ENCODE measurements at regions not wholly inside any gene's neighbourhood (a gene's known extent, or its start where the extent isn't known, plus 50 kb on each side); places are given as distances from the start of the nearest gene placed in this dataset.

DNA sequence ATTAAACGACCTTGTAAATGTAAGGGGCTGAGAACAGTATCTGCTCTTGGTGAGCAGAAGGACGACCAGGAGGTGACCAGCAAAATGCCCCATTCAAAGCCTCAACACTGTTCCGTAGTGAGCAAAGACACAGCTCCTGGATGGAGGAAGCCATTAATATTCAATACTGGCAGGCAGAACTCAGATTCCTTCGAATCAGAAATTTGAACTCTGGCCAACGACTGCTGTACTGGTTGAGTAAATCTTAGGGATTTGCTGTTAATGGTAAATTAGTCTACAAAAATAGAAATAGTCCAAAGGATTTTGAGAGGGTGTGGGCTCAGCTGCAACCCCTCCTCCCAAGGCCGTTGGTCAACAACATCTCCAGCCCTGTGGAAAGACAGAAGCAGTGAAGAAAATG, 130.5 kb upstream of the PFKP start:
- no peaks in the 10 kb centered on the region for H3K36me3 Mint-ChIP-seq (ENCODE audit: low read depth)
- H3K9me3 Mint-ChIP-seq: no peaks in the 10 kb centered on the region
- H3K4me1 Mint-ChIP-seq: peaks cover 28% of the 10 kb centered on the region
- TF ChIP-seq CTCF (IDR thresholded peaks at IDR 0.05; ENCODE audit: unreplicated experiment in 3 of 3): no peak
- H3K27ac Mint-ChIP-seq: peak overlapping the region; percentile 45 to 70 (median 62)
- peaks cover 38% of the 10 kb centered on the region for H3K27me3 Mint-ChIP-seq (ENCODE audit: low read depth)
- H3K4me3 Mint-ChIP-seq: no peak overlapping the region

- no peak overlapping the region for H3K4me3 Mint-ChIP-seq
- H3K4me1 Mint-ChIP-seq: peaks cover 28% of the 10 kb centered on the region
- H3K36me3 Mint-ChIP-seq (ENCODE audit: low read depth): no peaks in the 10 kb centered on the region
- peaks cover 38% of the 10 kb centered on the region for H3K27me3 Mint-ChIP-seq (ENCODE audit: low read depth)
- H3K27ac Mint-ChIP-seq: no peak overlapping the region
- no peak for TF ChIP-seq CTCF (IDR thresholded peaks at IDR 0.05; ENCODE audit: unreplicated experiment in 3 of 3)
- no peaks in the 10 kb centered on the region for H3K9me3 Mint-ChIP-seq
These were observed 131.5 kb upstream of the PFKP start for GRCh38 chr10:2935647-2936386.

DNA sequence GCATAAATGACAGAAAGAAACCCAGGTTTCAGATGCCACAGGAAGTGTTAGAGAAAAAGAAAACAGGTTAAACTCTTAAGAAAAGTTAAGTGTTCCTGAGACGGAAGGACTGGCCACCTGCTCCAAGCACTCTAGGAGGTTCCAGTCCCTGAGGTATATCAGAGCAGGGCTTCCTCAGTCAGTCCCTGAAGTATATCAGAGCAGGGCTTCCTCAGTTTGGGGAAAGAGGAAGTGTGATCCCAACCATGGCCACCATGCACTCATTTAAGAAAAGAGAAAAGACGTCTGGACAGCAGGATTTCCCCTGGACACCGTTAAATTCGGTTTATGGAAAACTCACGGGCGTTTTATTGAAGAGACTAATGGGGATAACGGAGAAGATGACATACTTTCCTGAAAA, 133.4 kb upstream of the PFKP start:
- H3K4me3 Mint-ChIP-seq: no peak overlapping the region
- no peaks in the 10 kb centered on the region for H3K9me3 Mint-ChIP-seq
- H3K27ac Mint-ChIP-seq: peak overlapping the region in 1 of 3 experiments; percentile 74
- no peaks in the 10 kb centered on the region for H3K36me3 Mint-ChIP-seq (ENCODE audit: low read depth)
- H3K4me1 Mint-ChIP-seq: peaks cover 35% of the 10 kb centered on the region
- no peak for TF ChIP-seq CTCF (IDR thresholded peaks at IDR 0.05; ENCODE audit: unreplicated experiment in 3 of 3)
- H3K27me3 Mint-ChIP-seq (ENCODE audit: low read depth): peaks cover 41% of the 10 kb centered on the region

DNA sequence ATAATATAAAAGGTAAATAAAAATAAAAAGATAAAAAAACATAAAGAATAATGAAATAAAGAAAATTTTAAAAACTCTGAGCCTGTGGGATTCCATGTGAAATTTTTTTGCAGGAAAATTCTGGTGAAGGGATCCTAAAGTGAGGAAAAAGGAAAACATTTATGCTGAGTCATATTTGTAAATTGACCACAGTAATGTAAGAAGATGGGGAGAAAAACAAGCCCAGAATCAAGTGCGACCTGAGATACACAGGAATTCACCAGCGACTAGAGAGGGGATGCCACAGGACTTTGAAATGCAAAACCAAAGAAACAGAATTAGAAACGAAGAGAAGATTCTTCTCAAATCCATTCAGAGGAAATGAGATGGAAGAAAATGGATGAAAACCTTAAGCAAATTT, 133.8 kb upstream of the PFKP start:
- Mint-ChIP-seq H3K9me3 (no peaks in the 10 kb centered on the region), H3K27ac (no peak overlapping the region), H3K4me1 (peaks cover 33% of the 10 kb centered on the region), H3K27me3 (ENCODE audit: low read depth) (peaks cover 38% of the 10 kb centered on the region), H3K36me3 (ENCODE audit: low read depth) (no peaks in the 10 kb centered on the region), H3K4me3 (no peak overlapping the region)
- no peak for TF ChIP-seq CTCF (IDR thresholded peaks at IDR 0.05; ENCODE audit: unreplicated experiment in 3 of 3)

GRCh38 chr10:2933071-2933470, 134.3 kb upstream of the PFKP start:
- Mint-ChIP-seq H3K27ac (no peak overlapping the region), H3K4me1 (peaks cover 36% of the 10 kb centered on the region), H3K27me3 (ENCODE audit: low read depth) (peaks cover 40% of the 10 kb centered on the region), H3K9me3 (no peaks in the 10 kb centered on the region), H3K4me3 (no peak overlapping the region), H3K36me3 (ENCODE audit: low read depth) (no peaks in the 10 kb centered on the region)
- TF ChIP-seq CTCF (IDR thresholded peaks at IDR 0.05; ENCODE audit: unreplicated experiment in 3 of 3): no peak

Data from nephron (organoid).